Lower leg skin (tissue), 3 donors: ENCODE measurements at regions not wholly inside any gene's neighbourhood (a gene's known extent, or its start where the extent isn't known, plus 50 kb on each side); places are given as distances from the start of the nearest gene placed in this dataset.

Experiments used
- CTCF ChIP-seq, 3 donors: fragments of 450-650 bp; IDR thresholded peaks; one replicate each; pipeline ENCODE4 v1.5.1; 2016; ENCODE audit warnings: antibody characterized with exemption in 3 of 3, mild to moderate bottlenecking in 3 of 3, moderate library complexity in 2 of 3
- POLR2A ChIP-seq, 2 donors: fragments of 450-650 bp; IDR thresholded peaks; one replicate each; pipeline ENCODE4 v1.6.1; 2016 to 2017; ENCODE audit warnings: antibody characterized with exemption in 2 of 2, mild to moderate bottlenecking in 1 of 2, moderate library complexity in 1 of 2

GRCh38 chr18:9039441-9040071 lies 62.9 kb upstream of the NDUFV2 start:
- TF ChIP-seq CTCF (IDR thresholded peaks at IDR 0.05) (no peak), POLR2A (IDR thresholded peaks at IDR 0.05) (no peak)
